ENCODE measurements at regions not wholly inside any gene's neighbourhood (a gene's known extent, or its start where the extent isn't known, plus 50 kb on each side); places are given as distances from the start of the nearest gene placed in this dataset.

DNA sequence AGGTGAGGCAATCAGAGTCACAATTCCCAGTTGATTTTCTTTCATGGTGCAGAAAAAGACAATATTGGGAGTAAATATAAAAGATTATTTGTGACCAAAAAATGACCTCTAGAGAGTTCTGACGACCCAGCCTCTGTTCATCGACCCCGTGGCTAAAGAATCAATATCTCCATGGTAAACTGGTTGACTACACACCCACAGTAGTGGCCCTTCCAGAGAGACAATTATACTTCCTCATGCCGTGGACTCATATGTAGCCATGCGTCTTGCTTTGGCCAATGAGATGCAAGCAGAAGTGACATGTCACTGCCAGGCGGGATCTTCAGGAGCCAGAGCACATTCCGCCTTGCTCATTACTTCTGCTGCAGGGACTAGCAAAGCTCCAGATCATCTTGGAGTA, 163.3 kb upstream of the RAD23B start:
- DNase-seq = no peak

DNA sequence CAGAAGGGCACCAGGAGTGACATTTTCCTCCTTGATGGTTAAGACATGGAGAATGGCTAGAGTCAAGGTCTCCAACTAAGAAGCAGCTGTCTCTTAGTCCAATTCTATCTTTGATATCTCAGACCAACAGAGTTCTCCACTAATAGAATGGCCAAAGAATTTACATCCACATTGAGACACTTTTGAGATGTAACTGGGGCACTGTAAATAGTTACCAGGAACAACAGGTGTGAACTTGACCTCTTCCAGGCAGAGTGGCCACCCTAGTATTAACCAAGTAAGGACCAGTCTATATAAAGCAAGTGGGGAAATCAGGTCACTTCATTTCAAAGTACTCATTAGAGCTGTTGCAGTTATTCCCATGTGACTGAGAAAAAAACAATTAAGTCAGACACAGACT, 159.7 kb upstream of the RAD23B start:
- DNase-seq = no peak

DNA sequence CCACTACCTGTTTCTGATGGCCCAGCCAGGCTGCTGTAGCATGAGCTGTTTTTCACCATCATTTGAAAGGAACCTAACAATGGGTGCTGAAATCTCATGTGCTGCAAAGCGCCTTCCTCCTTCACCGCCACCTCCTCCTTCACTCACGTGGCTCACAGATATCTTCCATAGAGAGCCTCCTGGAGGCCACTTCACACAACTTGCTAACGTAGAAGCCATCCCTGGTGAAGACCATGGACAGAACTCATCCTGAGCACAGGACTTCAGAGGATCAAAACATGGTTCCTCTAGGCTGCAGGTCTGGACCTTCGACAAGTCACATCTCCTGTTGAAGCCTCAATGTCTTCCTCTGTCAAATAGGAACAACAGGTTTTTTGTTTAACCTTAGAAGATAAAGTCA, 155.5 kb upstream of the RAD23B start:
- DNase-seq = no peak

DNA sequence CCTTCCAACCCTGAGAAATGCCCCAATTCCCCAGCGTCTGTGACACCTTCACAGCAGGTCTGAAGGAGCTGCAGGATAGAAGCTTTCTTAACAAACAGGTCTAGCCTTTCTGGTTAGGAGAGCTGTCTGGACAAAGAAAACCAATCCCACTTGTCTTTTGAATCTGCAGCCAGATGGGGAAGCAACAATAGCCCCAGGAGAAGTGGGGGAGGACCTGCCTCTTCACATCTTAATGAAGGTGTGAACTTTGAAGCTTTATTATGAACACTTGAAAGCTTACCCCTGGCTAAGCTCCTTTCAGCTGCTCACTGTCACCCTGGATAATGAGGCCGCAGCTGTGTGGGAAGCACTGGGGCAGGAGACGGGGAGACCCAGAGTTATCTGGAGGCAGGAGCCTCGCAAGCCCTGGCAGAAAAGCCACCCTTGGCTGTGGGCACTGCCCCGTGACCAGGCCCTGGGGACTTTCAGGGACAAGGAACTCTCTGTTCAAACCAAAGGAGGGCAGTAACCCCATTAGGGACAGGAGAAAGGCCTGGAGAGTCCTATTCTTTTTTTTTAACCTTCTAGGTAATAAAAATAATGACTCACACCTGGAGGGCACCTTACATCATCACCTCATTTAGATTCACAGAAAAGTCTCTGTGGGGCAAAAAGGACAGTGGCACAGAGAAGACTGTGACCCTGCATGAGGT, 151.8 kb upstream of the RAD23B start:
- no peak for DNase-seq

DNA sequence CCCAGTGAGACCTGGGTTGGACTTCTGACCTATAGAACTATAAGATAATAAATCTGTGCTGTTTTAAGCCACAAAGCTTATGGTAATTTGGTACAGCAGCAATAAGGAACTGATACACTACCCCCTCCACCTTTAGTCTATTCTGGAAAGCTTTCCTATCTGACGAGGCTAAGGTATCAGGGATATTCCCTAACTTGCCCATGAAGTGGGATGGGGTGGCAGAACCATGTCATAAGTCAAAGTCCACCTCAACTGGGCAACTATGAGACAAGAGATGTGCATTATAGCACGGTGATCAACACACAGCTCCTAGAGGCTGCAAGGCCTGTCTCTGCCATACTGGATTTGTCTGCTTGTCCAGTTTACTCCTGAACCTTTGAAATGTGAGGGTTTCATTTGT, 146.8 kb upstream of the RAD23B start:
- no peak for DNase-seq

DNA sequence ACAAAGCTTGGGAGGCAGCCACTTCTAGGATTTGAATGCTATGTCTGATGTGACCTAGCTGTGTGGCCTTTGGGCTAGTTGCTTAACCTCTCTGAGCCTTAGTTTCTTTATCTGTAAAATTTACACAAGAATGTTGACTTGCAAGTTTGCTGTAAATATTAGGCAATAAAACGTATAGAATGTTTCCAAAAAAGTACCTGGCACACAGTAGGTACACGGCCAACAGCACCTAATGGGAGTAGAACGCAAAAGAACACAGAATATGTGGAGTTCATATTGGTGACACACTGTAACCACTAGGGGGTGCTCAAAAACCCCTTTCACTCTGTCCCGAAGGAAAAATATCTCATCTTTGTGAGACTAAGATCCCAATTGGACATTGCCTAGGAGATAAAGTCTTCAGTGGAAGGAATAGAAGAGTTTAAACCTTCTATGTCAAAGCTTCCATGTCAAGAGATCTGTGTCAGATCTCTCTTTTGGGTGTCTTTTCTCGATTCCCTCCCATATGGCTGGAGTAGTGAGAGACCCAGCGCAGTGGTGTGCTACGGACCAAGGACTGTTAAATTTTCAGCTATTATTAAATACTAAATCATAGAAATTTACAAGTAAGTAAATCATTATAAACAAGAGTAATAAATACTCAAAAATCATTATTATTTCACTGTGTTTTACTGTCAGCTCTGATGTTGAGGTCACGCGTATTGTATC, 145.4 kb upstream of the RAD23B start:
- DNase-seq = no peak

DNA sequence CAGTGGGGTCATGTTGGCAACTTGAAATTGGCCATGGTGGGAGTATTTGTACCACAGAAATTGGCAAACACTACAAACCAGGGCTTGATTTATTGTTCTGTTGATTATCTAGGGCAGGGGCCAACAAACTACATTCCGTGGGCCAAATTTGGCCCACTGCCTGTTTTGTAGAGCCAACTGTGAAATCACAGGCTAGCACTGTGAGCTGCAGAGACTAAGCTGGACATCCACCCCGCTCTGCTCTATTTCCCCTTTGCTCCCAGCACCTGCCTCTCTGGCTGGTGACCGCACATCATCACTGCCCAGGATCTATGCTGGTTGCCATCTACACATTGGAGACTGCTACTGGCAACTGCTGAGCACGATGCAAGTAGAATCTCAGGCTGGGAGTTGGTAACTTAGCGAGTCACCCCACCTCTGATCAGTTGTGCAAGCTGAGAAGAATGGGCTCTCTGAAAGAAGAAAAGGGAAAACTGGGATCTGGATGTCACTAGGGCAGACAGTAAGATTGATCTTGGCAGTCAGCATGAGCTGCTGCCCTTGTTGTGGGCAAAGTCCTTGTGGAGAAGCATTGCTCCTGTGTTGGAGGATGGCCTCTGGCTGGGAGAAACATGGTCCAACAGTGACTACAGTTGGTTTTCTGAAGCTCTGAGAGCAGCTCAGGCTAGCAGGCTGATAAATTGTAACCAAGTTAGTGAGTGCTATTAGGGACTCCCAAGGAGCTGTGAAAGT, 144.7 kb upstream of the RAD23B start:
- DNase-seq = no peak

DNA sequence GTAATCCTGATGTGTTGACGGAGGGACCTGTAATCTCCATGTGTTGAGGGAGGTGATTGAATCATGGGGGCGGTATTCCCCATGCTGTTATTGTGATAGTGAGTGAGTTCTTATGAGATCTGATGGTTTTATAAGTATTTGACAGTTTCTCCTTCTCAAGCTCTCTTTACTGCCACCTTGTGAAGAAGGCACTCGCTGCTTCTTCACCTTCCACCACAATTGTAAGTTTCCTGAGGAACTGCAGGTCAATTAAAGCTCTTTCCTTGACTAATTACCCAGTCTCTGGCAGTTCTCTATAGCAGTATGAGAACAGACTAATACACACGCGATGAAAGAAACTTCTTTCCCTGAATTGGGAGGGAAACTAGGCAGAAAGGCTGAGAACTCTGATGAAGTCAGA, 141.1 kb upstream of the RAD23B start:
- no peak for DNase-seq

DNA sequence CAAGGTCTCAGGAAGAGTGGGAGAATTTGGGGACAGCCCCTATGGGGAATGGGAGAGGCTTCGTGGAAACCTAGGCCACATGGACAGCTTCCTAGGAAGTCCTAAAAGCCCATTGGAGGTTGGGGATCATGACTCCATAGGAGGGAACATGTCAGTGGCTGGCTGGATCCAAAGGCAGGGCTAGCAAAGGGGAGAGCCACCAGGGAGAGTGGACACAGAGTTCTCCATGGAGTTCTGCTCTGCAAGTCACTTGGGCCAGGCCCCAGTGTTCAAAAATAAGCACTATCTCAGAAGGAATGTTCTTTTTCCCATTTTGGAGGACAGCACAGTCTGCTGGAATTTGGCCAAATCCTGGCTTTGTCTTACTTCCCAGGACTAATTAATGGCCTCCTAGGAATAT, 140.6 kb upstream of the RAD23B start:
- no peak for DNase-seq

DNA sequence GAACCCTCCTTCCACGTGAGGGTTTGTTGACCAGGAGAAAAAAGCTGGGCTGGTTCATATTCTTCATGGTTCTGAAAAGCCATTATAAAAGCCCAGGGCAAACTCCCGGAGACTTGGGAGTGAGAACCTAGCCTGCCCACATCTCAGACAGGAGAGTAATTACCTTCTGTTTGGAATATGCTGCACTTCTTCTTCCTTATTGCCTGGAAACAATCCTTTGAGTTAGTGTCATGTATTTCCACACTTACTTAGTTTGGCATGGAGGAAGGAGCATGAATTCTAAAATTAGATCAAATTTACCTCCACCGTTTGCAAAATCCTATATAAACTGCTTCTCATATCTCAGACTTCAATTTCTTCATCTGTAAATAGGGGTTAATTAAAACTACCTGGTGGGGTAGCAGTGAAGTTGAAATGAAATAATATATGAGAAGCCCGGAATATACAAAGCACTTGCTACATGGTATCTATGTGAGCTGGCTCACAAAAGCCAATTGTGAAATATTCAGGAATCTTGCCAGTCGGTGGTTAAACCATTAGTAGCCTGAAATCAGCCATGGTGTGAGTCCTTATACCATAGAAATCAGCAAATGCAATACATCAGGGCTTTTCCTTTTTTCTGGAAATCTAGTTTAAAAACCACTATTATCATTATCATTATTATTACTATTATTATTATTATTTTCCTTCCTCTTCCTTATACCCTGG, 140.0 kb upstream of the RAD23B start:
- no peak for DNase-seq

DNA sequence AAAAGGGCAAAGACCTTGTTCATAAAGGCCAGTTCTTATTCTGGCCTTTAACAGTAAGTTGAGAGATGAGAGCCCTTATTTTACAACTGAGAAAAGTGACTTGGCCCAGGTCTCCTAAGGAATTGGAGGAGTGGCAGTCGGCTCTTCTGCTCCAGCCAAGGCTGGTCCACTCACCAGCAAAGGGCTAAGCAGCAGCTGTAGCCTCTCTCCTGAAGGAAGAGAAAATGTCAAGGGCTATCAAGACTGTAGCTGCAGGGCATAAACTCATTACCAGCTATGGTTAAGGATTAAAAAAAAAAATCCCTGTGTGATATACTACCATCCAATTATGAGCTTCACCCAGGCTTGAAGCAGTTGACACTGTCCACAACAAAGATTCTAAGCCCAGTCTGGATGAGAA, 138.6 kb upstream of the RAD23B start:
- DNase-seq = no peak

DNA sequence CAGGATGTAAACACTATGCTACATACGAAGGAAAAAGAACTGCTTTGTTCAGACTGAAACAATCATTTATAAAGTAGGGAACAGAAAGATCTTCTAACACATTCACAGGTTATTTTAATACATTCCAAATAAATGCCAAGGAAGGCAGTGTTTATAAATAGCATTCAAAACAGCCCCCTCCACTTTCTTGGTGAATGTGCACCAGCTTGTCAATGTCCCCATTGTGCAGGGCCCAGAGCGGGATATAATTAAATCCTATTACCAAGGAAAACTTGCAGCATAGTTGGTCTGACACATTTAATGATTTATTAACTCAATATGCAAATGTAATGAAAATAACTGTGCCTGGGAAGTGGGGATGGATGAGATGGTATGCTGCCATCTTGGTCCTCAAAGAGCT, 135.9 kb upstream of the RAD23B start:
- DNase-seq = no peak

DNA sequence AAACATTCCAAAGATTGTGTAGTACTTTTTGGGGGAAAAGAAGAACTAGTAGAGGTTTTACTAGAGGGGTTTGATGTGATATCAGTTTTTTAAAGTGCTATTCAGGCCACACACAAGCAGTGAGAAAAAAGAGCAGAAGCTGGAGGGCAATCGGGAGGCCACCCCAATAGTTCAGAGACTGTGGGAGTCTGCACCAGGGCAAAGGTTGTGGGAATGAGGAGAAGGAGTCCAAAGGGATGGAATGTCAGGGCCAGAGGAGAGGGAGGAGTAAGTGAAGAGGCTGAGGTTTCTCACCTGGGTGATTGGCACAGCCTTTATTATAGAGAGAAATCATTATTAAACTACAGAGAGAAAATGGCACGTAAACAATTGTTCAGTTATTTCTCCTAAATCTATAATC, 134.9 kb upstream of the RAD23B start:
- no peak for DNase-seq

DNA sequence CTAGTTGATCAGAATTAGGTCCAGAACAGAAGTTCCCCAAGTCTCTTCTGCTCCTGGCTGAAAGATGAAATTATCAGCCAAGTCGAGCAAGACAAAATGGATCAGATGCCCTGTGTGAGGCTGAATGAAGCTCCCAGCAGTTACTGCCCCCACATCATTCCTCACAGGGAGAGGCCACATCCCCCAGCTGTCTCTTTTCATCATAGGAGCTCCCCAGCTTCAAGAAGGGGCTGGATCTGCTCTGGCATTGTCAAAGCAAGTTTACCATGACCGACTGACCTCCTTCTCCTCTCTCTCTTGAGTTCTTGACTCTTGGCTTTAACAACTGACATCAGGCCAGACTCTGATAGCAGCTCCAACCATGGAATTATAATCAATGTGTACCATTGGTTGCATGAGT, 133.3 kb upstream of the RAD23B start:
- DNase-seq = no peak

DNA sequence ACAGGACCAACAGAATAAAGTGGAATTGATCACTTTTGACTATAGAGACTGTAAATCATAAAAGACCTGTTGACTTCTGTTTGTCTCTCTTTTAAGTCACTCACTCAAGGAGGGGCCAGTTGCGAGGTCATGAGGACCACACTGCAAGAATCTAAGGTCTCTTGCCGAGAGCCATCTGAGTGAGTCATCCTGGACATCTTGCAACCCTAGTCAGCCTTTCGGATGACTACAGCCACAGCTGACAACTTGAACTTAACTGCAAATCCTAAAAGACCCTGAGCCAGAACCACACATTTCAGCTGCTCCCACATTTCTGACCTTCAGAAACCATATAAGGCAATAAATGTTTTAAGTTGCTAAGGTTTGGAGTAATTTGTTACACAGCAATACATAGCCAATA, 129.7 kb upstream of the RAD23B start:
- no peak for DNase-seq

DNA sequence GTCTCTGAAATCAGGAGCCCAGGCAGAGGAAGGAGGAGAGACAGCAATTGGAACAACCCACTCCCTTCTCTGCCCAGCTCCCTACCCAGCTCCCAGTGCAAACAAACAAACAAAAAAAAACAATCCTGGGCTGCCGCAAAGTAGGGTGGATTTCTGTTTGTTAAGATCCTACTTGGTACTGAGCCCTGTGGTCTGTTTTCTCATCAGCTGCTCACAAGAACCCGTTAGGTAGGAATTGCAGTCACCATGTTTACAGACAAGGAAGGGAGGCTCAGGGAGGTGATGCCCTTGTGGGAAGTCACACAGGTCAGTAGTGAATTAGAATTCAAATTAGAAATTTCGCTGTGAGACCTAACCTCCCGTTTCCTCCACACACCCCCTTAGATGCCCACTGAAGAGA, 128.8 kb upstream of the RAD23B start:
- no peak for DNase-seq

DNA sequence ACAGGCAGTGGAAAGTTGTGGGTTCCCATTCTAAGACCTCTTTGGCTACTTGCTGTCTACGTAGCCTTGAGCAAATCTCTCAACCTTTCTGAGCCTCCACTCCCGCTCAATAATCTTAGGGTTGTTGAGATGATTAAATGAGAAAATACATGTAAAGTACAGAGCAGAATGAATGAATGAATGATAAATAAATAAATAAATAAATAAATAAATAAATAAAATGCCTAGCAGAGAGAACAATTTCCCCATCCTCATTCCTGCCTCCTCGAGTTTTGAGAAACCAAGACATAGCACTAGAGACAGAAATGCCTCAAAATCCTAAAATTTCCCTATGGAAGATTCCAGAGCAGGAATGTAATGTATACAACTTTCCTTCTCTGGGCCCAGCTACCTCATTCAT, 128.3 kb upstream of the RAD23B start:
- no peak for DNase-seq

DNA sequence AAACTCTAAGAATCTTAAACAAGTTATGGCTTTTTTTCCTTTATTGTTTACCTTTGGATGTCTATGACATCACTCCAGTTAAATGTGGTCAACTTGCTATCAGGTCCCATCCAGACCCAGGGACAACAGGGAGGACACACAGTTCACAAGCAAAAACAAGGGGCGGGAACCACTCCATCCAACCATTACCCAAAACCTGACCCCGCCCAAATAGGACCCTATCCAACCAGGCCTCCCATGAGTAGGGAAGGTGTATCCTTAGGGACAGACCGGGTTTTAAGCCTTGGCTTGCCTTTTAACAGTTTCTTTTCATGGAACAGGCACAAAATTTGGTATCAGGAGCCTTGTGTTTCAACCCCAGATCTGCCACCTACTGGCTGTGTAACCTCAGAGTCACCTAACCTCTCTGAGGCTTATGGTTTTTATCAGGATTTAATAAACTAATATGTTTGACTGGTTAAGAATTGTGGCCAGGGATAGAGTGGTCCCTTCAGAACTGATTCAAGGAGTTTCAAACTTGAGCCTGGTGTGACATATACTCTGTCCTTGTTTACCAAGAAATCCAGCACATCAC, 127.7 kb upstream of the RAD23B start:
- DNase-seq = no peak

DNA sequence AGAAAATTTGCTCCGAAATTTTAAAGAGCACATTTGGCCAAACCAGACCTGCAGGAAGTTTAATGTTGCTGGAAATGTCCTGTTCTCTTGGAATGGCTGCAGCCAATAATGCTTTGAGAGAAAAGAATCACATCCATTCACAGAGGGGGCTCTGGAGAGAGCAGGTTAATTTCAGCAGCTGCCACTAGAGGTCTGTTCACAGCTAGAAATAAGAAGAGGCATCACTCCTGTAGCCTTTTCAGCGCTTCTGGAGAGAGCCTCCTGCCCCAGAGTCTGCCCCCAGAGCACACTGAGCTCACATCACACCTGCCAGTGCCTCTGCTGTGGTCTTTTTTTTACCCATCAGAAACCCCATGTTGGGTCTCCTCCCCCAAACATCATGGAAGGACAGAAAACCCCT, 124.8 kb upstream of the RAD23B start:
- no peak for DNase-seq

DNA sequence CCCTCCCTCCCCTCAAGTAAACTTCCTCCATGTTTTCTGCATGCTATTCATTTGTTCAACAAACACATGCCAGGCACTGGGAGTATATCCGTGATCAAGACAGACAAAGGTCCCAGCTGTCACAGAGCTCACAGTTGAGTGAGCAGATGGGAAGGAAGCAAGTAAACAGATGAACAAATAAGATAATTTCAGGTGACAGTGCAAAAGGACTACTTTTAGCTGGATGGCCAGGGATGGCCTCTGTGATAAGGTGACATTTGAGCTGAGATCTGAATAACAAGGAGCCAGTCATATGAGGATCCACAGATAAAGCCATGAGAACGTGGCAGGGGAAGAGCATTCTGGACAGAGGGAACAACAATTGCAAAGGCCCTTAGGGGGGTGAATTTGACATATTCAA, 121.7 kb upstream of the RAD23B start:
- no peak for DNase-seq

DNA sequence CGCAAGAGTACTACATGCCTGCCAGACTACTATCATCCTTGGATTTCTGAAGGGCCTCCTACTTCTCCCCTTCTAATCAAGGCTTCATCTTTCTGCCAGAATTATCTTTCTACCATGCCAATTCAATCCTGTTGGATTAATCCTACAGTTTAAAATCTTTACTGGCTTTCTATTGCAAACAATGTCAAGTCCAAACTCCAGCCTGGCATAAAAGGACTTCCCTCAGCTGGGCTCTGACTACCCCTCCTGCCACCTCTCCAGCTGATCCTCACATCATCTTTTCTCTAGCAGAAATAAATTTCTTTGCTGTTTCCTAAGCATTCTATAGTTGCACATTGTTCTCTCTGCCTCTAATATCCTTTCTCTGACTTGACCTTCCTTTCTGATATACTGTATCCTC, 119.7 kb upstream of the RAD23B start:
- DNase-seq = no peak

DNA sequence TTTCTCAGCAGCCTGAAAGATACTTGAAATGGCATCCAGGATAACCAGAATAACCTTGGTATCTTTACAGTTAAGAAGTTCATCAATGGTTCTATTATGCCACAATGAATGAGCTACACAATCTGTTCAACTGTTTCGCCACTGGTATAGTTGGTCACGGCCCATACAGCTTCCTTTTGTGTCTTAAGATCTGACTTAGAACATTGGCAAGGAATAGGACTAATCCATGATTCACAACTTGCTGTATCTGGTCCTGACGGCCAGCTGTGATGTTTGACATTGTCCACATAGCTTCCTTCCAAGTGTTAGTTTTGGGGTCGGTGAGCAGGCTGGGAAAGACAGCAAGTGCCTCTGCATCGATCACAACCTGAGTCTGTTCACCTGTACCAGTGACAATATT, 113.3 kb upstream of the RAD23B start:
- DNase-seq = no peak

DNA sequence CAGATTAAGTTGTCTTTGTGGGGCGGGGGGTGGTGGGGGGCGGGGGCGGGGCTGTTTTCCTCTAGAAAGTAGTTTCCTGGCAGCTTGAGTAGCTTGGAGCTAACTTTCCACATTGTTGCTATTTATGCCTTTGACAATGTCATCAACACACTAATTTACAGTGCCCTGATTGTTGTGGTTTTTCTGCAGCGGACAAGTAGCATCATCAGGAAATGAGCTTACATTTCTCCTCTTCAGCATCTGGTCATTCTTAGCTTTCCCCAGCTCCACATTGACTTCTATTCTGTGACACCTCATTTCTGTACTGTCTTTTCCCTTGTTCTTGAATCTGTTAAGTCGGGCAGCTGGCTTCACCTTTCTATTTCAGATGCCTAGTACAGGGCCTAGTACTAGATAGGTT, 112.3 kb upstream of the RAD23B start:
- DNase-seq = no peak
